Sigmoid colon (tissue), 6 donors: ENCODE measurements at regions not wholly inside any gene's neighbourhood (a gene's known extent, or its start where the extent isn't known, plus 50 kb on each side); places are given as distances from the start of the nearest gene placed in this dataset.

Experiments used
- DNase-seq: peaks from one replicate; pipeline ENCODE4 v3.0.0-alpha.2; 2019
- H3K27ac ChIP-seq, 4 donors: fragments of 200-600 bp; sonication (generic); one replicate each; pipeline ENCODE4 v1.5.1; 2016 to 2019; ENCODE audit warnings: mild to moderate bottlenecking in 1 of 4
- H3K27me3 ChIP-seq, 3 donors: fragments of 200-600 bp; sonication (generic); one replicate each; pipeline ENCODE4 v1.5.1; 2019; ENCODE audit warnings: mild to moderate bottlenecking in 1 of 3
- H3K36me3 ChIP-seq, 4 donors: fragments of 200-600 bp; sonication (generic); one replicate each; pipeline ENCODE4 v1.5.1; 2016 to 2019
- H3K4me1 ChIP-seq, 4 donors: fragments of 200-600 bp; sonication (generic); one replicate each; pipeline ENCODE4 v1.5.1; 2017 to 2019
- H3K4me3 ChIP-seq, 4 donors: fragments of 200-600 bp; sonication (generic); one replicate each; pipeline ENCODE4 v1.5.1; 2017 to 2019; ENCODE audit warnings: mild to moderate bottlenecking in 2 of 4, moderate library complexity in 1 of 4
- H3K9me3 ChIP-seq, 4 donors: fragments of 200-600 bp in 3 of 4; sonication (generic) in 3 of 4; one replicate each; pipeline versions ENCODE4 v1.5.1 to v1.6.1; 2013 to 2019
- EP300 ChIP-seq, 4 donors: sonication (generic); formaldehyde crosslinking; IDR thresholded peaks; one replicate each; pipeline ENCODE4 v1.6.1; 2017; ENCODE audit warnings: antibody characterized with exemption in 4 of 4
- POLR2A ChIP-seq, 2 donors: fragments of 450-650 bp; IDR thresholded peaks; one replicate each; pipeline ENCODE4 v1.6.1; 2016; ENCODE audit warnings: antibody characterized with exemption in 2 of 2, mild to moderate bottlenecking in 2 of 2, moderate library complexity in 2 of 2
- POLR2AphosphoS5 ChIP-seq, 4 donors: sonication (generic); formaldehyde crosslinking; IDR thresholded peaks; one replicate each; pipeline ENCODE4 v1.6.1; 2017; ENCODE audit warnings: antibody characterized with exemption in 4 of 4
- WGBS, 2 donors: extraction: QIAGEN DNeasy Blood & Tissue Kit; methylation state at CpG; one replicate each; pipeline ENCODE4 v1.1.7; 2013; 5-methylcytosine and 5-hydroxymethylcytosine counted together
- intact Hi-C: fragments of 100-400 bp; cut with DNase I; formaldehyde crosslinking; loops from one replicate; pipeline ENCODE4 v1.15.1; 2023
- TF ChIP-seq, protein P1 (sequence below), 4 experiments: fragments of 450-650 bp in 3 of 4; fragments of 200-600 bp in 1 of 4; IDR thresholded peaks; one replicate each; pipeline ENCODE4 v1.5.1; 2016 to 2019; ENCODE audit warnings: antibody characterized with exemption in 4 of 4, mild to moderate bottlenecking in 3 of 4, moderate library complexity in 2 of 4
- donor health status: healthy with polysubstance abuse.
- donor health status: healthy.

DNA sequence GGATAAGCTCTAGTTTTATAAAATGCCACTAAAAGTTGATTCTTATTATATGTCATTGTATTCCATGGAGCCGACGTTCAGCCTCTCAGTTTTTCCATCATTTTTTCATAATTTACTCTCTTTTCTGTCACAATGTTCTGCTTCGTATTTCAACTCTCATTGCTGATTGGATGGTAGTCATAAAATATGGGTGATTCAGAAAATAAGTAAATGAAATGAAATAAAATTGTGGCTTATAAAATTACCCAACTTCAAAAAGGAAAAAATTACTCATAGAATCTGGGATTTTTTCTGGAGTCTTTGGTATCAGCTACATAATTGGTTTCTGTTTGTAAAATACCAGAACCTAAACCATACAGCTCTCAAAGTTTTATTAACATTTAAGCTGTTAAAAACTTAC is 139.7 kb upstream of the ITGA4 start:
- TF ChIP-seq POLR2AphosphoS5 (IDR thresholded peaks at IDR 0.05) = no peak
- TF ChIP-seq EP300 (IDR thresholded peaks at IDR 0.05) = no peak
- TF ChIP-seq POLR2A (IDR thresholded peaks at IDR 0.05) = no peak
- TF ChIP-seq, protein P1, sequence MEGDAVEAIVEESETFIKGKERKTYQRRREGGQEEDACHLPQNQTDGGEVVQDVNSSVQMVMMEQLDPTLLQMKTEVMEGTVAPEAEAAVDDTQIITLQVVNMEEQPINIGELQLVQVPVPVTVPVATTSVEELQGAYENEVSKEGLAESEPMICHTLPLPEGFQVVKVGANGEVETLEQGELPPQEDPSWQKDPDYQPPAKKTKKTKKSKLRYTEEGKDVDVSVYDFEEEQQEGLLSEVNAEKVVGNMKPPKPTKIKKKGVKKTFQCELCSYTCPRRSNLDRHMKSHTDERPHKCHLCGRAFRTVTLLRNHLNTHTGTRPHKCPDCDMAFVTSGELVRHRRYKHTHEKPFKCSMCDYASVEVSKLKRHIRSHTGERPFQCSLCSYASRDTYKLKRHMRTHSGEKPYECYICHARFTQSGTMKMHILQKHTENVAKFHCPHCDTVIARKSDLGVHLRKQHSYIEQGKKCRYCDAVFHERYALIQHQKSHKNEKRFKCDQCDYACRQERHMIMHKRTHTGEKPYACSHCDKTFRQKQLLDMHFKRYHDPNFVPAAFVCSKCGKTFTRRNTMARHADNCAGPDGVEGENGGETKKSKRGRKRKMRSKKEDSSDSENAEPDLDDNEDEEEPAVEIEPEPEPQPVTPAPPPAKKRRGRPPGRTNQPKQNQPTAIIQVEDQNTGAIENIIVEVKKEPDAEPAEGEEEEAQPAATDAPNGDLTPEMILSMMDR (IDR thresholded peaks at IDR 0.05) = no peak
- Histone ChIP-seq H3K4me1 (no peaks in the 10 kb centered on the region), H3K36me3 (no peaks in the 10 kb centered on the region), H3K4me3 (no peak overlapping the region), H3K9me3 (no peaks in the 10 kb centered on the region), H3K27ac (no peak overlapping the region), H3K27me3 (no peaks in the 10 kb centered on the region)
- intact Hi-C loops = no loop called here
- no peak for DNase-seq
- WGBS, 2 donors = 83% methylated on average over 3 of the region's 3 CpGs

- intact Hi-C loops = no loop called here
- Histone ChIP-seq H3K36me3 (no peaks in the 10 kb centered on the region), H3K4me1 (no peaks in the 10 kb centered on the region), H3K27ac (no peak overlapping the region), H3K9me3 (no peaks in the 10 kb centered on the region), H3K27me3 (no peaks in the 10 kb centered on the region), H3K4me3 (no peak overlapping the region)
- WGBS, 2 donors = 97 to 98% methylated on average over 3 of the region's 3 CpGs
- TF ChIP-seq POLR2AphosphoS5 (IDR thresholded peaks at IDR 0.05) (no peak), POLR2A (IDR thresholded peaks at IDR 0.05) (no peak), EP300 (IDR thresholded peaks at IDR 0.05) (no peak)
- TF ChIP-seq, protein P1 (IDR thresholded peaks at IDR 0.05) = no peak
- no peak for DNase-seq
These were observed 138.5 kb upstream of the ITGA4 start for GRCh38 chr2:181318504-181319280.

DNA sequence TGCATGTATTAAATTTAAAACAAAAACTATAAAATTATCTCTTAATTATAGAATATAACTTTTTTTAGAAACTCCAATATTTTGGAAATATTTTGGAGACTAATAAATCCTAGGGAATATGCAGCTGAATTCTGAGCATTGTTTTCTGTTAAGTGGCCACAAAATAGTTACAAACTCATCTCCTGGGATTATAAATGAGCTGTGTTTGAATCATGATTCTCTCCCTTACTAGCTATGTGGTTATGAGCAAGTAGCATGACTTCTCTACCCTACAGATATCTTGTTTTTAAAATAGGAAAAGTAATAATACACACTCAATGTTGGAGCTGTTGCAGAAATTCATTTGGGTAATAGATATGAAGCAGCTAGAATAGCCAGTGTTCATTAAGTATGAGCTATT is 137.9 kb upstream of the ITGA4 start:
- Histone ChIP-seq H3K36me3 (no peaks in the 10 kb centered on the region), H3K27me3 (no peaks in the 10 kb centered on the region), H3K4me3 (no peak overlapping the region), H3K27ac (no peak overlapping the region), H3K9me3 (no peaks in the 10 kb centered on the region), H3K4me1 (no peaks in the 10 kb centered on the region)
- DNase-seq = no peak
- TF ChIP-seq, protein P1 (IDR thresholded peaks at IDR 0.05) = no peak
- TF ChIP-seq POLR2AphosphoS5 (IDR thresholded peaks at IDR 0.05) (no peak), EP300 (IDR thresholded peaks at IDR 0.05) (no peak)
- intact Hi-C loops = no loop called here

DNA sequence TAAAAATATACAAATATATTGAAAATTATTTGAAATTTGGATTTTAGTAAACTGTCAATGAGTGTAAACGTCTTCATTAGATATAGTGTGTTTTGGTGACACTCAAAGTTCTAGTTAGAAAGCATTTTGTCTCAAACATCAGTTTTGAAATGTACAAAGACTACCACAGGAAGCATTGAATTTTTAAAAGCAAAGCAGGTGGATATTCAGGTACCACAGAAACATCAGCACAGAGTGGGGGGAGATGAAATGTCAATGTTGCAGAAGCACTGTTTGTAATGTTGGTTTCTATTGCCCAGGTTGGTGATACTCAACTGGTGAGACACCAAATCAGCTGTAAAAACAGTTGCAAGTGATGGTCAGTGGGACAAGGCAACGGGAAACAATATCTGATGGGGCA is 136.5 kb upstream of the ITGA4 start:
- no peak overlapping the region for H3K27ac ChIP-seq
- H3K4me1 ChIP-seq = no peaks in the 10 kb centered on the region
- no peaks in the 10 kb centered on the region for H3K9me3 ChIP-seq
- H3K36me3 ChIP-seq = no peaks in the 10 kb centered on the region
- TF ChIP-seq POLR2AphosphoS5 (IDR thresholded peaks at IDR 0.05) (no peak), EP300 (IDR thresholded peaks at IDR 0.05) (no peak), POLR2A (IDR thresholded peaks at IDR 0.05) (no peak)
- TF ChIP-seq, protein P1 (IDR thresholded peaks at IDR 0.05) = no peak
- 87 to 89% methylated on average over 2 of the region's 2 CpGs for WGBS, 2 donors
- no peak overlapping the region for H3K4me3 ChIP-seq
- intact Hi-C loops = no loop called here
- DNase-seq = no peak
- H3K27me3 ChIP-seq = no peaks in the 10 kb centered on the region

DNA sequence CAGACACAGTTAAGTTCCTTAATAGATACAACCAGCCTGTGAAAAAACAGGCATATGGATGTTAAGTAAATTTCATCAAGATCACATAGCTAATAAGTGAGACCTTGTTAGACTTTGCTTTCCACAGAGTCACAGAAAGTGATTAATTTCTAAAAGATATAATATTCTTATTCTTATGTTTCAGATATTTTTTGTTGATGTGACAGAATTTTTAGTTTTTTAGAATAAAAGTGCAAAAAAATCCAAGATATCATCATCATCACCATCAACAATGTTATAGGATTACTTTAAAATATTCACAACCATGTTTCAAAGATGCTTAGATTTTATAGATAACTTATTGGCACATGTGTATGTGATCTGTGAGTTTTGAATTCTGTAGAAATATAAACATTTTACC is 132.3 kb upstream of the ITGA4 start:
- intact Hi-C loops = no loop called here
- DNase-seq = no peak
- TF ChIP-seq EP300 (IDR thresholded peaks at IDR 0.05) = no peak
- TF ChIP-seq, protein P1 (IDR thresholded peaks at IDR 0.05) = no peak
- TF ChIP-seq POLR2A (IDR thresholded peaks at IDR 0.05) = no peak
- no peak for TF ChIP-seq POLR2AphosphoS5 (IDR thresholded peaks at IDR 0.05)
- no peak overlapping the region for H3K27ac ChIP-seq
- no peaks in the 10 kb centered on the region for H3K36me3 ChIP-seq
- no peaks in the 10 kb centered on the region for H3K9me3 ChIP-seq
- no peak overlapping the region for H3K4me3 ChIP-seq
- H3K4me1 ChIP-seq = no peaks in the 10 kb centered on the region
- no peaks in the 10 kb centered on the region for H3K27me3 ChIP-seq
